Endodermal cell (in vitro differentiated cells): ENCODE measurements at regions not wholly inside any gene's neighbourhood (a gene's known extent, or its start where the extent isn't known, plus 50 kb on each side); places are given as distances from the start of the nearest gene placed in this dataset.

ENCODE experiments used
- DNase-seq: peaks from one replicate; pipeline ENCODE4 v3.0.0-alpha.2; 2017
- H3K27ac ChIP-seq: 2 replicates; pipeline ENCODE4 v1.5.1; 2013; ENCODE audit warnings: mild to moderate bottlenecking, low read depth, low read length, moderate library complexity
- H3K27me3 ChIP-seq: 2 replicates; pipeline ENCODE4 v1.6.1; 2013; ENCODE audit warnings: mild to moderate bottlenecking, low read length, moderate library complexity; ENCODE audit not compliant: insufficient read depth, control insufficient read depth, poor library complexity, severe bottlenecking
- H3K36me3 ChIP-seq: 2 replicates; pipeline ENCODE4 v1.7.0; 2013; ENCODE audit warnings: mild to moderate bottlenecking, low read length, moderate library complexity; ENCODE audit not compliant: control insufficient read depth, insufficient read depth
- H3K4me1 ChIP-seq: one replicate; pipeline ENCODE4 v1.7.0; 2013; ENCODE audit warnings: low read length; ENCODE audit not compliant: control insufficient read depth, insufficient read depth
- H3K4me3 ChIP-seq: 2 replicates; pipeline ENCODE4 v1.5.1; 2013; ENCODE audit warnings: mild to moderate bottlenecking, low read length, moderate library complexity
- H3K9ac ChIP-seq: 2 replicates; pipeline ENCODE4 v1.6.1; 2013; ENCODE audit warnings: mild to moderate bottlenecking, low read length, moderate library complexity; ENCODE audit not compliant: poor library complexity, severe bottlenecking; ENCODE audit errors: extremely low read depth
- H3K9me3 ChIP-seq: 2 replicates; pipeline ENCODE4 v1.6.1; 2013; ENCODE audit warnings: mild to moderate bottlenecking, low read length, moderate library complexity; ENCODE audit not compliant: control insufficient read depth
- H3K27ac Mint-ChIP-seq: 2 replicates; pipeline ENCODE4 v1.8.0; 2020; ENCODE audit warnings: mixed read lengths
- H3K27me3 Mint-ChIP-seq: 2 replicates; pipeline ENCODE4 v1.8.0; 2021; ENCODE audit warnings: mild to moderate bottlenecking, mixed read lengths; ENCODE audit not compliant: insufficient read depth
- H3K36me3 Mint-ChIP-seq: 2 replicates; pipeline ENCODE4 v1.8.0; 2020; ENCODE audit warnings: low read depth, mixed read lengths
- H3K4me1 Mint-ChIP-seq: 2 replicates; pipeline ENCODE4 v1.8.0; 2020; ENCODE audit warnings: mixed read lengths
- H3K4me3 Mint-ChIP-seq: 2 replicates; pipeline ENCODE4 v1.8.0; 2020; ENCODE audit warnings: mild to moderate bottlenecking, moderate library complexity, mixed read lengths
- H3K9me3 Mint-ChIP-seq: 2 replicates; pipeline ENCODE4 v1.8.0; 2020; ENCODE audit warnings: mild to moderate bottlenecking, mixed read lengths
- WGBS, 2 experiments: methylation state at CpG; one replicate each; pipeline versions ENCODE4 v1.1.5 to v1.1.7; 2013; ENCODE audit warnings: missing lambda C conversion rate in 2 of 2, mixed read lengths in 1 of 2; ENCODE audit not compliant: insufficient coverage in 1 of 2, insufficient read length in 1 of 2; 5-methylcytosine and 5-hydroxymethylcytosine counted together
- TF ChIP-seq, protein P1 (sequence below): fragments of 200-600 bp; sonication (generic); conservative IDR thresholded peaks from 2 replicates; pipeline ENCODE4 v1.5.0; 2021; ENCODE audit warnings: antibody characterized with exemption, mild to moderate bottlenecking

DNA sequence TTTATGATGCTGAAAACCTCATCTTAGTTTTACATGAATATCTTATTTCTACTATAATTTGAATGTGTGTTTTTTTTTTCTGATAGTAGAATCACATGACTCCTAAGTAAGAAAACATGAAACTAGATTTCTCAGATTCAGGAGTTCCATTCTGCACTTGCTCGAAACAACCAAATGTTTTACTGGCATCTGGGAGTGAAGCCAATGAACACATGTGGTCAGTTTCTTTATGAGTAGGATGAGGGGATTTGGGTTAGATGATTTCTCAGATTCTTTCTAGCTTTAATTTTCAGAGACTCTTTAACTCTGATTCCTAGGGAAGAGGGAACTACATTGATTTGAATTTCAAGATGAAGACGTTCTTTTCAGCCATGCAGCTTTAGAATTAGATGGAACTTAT lies 225.0 kb upstream of the NT5C1B start:
- Histone ChIP-seq H3K4me3 (no peak overlapping the region), H3K4me1 (no peaks in the 10 kb centered on the region), H3K27me3 (peaks cover 18% of the 10 kb centered on the region), H3K36me3 (no peaks in the 10 kb centered on the region), H3K9me3 (no peaks in the 10 kb centered on the region), H3K27ac (no peak overlapping the region), H3K9ac (no peak overlapping the region)
- peaks cover 3% of the 10 kb centered on the region for H3K4me1 Mint-ChIP-seq
- no peaks in the 10 kb centered on the region for H3K9me3 Mint-ChIP-seq
- H3K36me3 Mint-ChIP-seq: no peaks in the 10 kb centered on the region
- H3K4me3 Mint-ChIP-seq: no peak overlapping the region
- peaks cover 33% of the 10 kb centered on the region for H3K27me3 Mint-ChIP-seq
- no peak for DNase-seq
- H3K27ac Mint-ChIP-seq: no peak overlapping the region
- TF ChIP-seq, protein P1, sequence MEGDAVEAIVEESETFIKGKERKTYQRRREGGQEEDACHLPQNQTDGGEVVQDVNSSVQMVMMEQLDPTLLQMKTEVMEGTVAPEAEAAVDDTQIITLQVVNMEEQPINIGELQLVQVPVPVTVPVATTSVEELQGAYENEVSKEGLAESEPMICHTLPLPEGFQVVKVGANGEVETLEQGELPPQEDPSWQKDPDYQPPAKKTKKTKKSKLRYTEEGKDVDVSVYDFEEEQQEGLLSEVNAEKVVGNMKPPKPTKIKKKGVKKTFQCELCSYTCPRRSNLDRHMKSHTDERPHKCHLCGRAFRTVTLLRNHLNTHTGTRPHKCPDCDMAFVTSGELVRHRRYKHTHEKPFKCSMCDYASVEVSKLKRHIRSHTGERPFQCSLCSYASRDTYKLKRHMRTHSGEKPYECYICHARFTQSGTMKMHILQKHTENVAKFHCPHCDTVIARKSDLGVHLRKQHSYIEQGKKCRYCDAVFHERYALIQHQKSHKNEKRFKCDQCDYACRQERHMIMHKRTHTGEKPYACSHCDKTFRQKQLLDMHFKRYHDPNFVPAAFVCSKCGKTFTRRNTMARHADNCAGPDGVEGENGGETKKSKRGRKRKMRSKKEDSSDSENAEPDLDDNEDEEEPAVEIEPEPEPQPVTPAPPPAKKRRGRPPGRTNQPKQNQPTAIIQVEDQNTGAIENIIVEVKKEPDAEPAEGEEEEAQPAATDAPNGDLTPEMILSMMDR: no peak
- 90 to 97% methylated on average over 2 of the region's 2 CpGs for WGBS, 2 experiments

DNA sequence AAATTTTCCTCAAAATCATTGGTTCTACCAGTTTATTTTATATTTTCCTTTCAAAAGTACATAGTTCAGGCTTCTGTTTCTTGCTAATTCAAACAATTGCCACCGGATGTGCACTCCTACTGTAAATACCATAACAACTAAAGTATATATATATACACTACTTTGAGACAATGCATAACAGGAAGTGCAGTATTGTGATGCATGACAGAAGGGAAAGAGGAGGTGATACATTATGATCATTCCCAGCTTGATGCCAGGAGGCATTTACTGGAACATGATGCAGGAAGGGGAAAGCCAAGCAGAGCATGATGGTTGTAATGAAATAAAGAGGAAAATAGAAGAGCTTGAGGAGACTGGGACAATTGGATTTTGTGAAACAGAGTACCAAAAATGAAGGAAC lies 215.2 kb upstream of the NT5C1B start:
- Mint-ChIP-seq H3K4me3 (no peak overlapping the region), H3K4me1 (peaks cover 9% of the 10 kb centered on the region)
- 45% methylated on average over 1 of the region's 1 CpG; no CpG with 5 or more reads in 1 of the 2 experiments for WGBS, 2 experiments

DNA sequence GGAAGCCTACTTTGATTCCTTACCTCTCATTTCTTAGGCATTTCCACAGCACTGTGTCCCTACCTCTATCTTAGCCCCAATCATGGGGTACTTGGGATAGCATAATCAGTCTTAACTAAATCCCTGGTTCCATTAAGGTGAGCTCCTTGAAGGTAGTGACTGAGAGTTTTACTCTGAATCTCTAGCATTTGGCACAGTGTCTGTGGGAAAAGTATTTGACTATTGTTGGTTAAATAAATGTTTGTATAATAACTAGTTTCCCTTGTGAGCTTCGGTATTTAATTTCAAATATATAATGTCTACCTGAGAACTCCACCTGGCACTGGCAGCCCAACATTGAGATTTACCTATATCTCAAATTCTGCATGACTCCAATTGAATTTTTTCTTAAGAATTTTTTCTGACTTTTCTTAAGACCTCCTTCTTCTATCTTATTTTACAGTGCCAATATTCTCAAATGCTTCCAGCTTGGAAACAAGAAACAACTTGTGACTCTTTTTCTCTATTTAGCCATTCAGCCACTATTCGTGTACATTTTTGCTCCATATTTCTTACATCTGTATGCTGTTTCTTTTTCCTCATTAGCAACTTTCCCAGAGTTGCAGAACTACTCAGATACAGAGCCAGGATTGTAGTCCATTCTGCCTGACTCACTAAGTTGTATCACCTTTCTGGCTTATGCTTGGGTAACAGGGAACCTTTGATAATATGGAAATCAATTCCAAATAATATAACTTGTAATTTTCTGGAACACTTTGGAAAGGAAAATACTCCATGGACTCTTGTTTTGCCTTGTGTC lies 214.0 kb upstream of the NT5C1B start:
- no peak overlapping the region for H3K27ac Mint-ChIP-seq
- no peak overlapping the region for H3K27ac ChIP-seq
- H3K4me3 Mint-ChIP-seq: no peak overlapping the region
- TF ChIP-seq, protein P1: no peak
- no peaks in the 10 kb centered on the region for H3K36me3 ChIP-seq
- no peak overlapping the region for H3K4me3 ChIP-seq
- WGBS, 2 experiments: 90 to 96% methylated on average over 1 to 2 of the region's 2 CpGs
- H3K36me3 Mint-ChIP-seq: no peaks in the 10 kb centered on the region
- H3K27me3 Mint-ChIP-seq: peaks cover 28% of the 10 kb centered on the region
- peaks cover 9% of the 10 kb centered on the region for H3K4me1 Mint-ChIP-seq
- no peaks in the 10 kb centered on the region for H3K9me3 ChIP-seq
- peaks cover 7% of the 10 kb centered on the region for H3K4me1 ChIP-seq
- no peak for DNase-seq
- no peak overlapping the region for H3K9ac ChIP-seq
- no peaks in the 10 kb centered on the region for H3K27me3 ChIP-seq
- no peaks in the 10 kb centered on the region for H3K9me3 Mint-ChIP-seq

More for the DNA sequence above, 215.2 kb upstream of the NT5C1B start:
- Histone ChIP-seq H3K4me3 (no peak overlapping the region), H3K9me3 (no peaks in the 10 kb centered on the region), H3K36me3 (no peaks in the 10 kb centered on the region), H3K27me3 (peaks cover 6% of the 10 kb centered on the region), H3K4me1 (peaks cover 7% of the 10 kb centered on the region), H3K27ac (no peak overlapping the region), H3K9ac (no peak overlapping the region)
- no peak for DNase-seq
- H3K9me3 Mint-ChIP-seq: no peaks in the 10 kb centered on the region
- TF ChIP-seq, protein P1: no peak
- H3K27me3 Mint-ChIP-seq: peaks cover 31% of the 10 kb centered on the region
- H3K36me3 Mint-ChIP-seq: no peaks in the 10 kb centered on the region
- no peak overlapping the region for H3K27ac Mint-ChIP-seq
